Erythroblast (primary cell): ENCODE measurements at regions not wholly inside any gene's neighbourhood (a gene's known extent, or its start where the extent isn't known, plus 50 kb on each side); places are given as distances from the start of the nearest gene placed in this dataset.

Source experiments
- GATA1 ChIP-seq: IDR thresholded peaks from 2 replicates; pipeline ENCODE4 v1.6.1; 2011; ENCODE audit warnings: low read depth, mild to moderate bottlenecking, control low read depth, low read length, moderate library complexity
- POLR2A ChIP-seq: IDR thresholded peaks from 2 replicates; pipeline ENCODE4 v1.6.1; 2011; ENCODE audit warnings: mild to moderate bottlenecking, low read length

GRCh38 chr1:98253145-98253544, 332.3 kb upstream of the DPYD start:
- TF ChIP-seq POLR2A (no peak), GATA1 (no peak)
